H1 (cell line): ENCODE measurements at regions not wholly inside any gene's neighbourhood (a gene's known extent, or its start where the extent isn't known, plus 50 kb on each side); places are given as distances from the start of the nearest gene placed in this dataset.

Source experiments
- CTCF ChIA-PET: fragments of 300-600 bp; sonication (Branson Sonifier 250); formaldehyde crosslinking; loops from one replicate; lab custom pipeline; 2021; ENCODE audit not compliant: partially characterized antibody; lab: Charles Lee
- POLR2A ChIA-PET: fragments of 300-600 bp; sonication (Branson Sonifier 250); formaldehyde crosslinking; loops from one replicate; lab custom pipeline; 2021; ENCODE audit warnings: inconsistent platforms; ENCODE audit not compliant: partially characterized antibody; lab: Charles Lee
- DNase-seq, 2 experiments: peaks; one replicate each; pipeline versions ENCODE4 v3.0.0 to v3.0.0-alpha.2; 2010 to 2022; ENCODE audit warnings: low spot score in 2 of 2, low read depth in 1 of 2, mixed read lengths in 1 of 2
- FAIRE-seq: peaks from 2 replicates; lab custom pipeline; 2011; peaks lifted over from hg19 to GRCh38; lab: Jason Lieb, UNC
- H2AFZ ChIP-seq: 2 replicates; pipeline ENCODE4 v1.8.1; 2012; ENCODE audit warnings: low read length, inconsistent platforms
- H2AK5ac ChIP-seq: 2 replicates; pipeline ENCODE4 v1.6.1; 2013; ENCODE audit warnings: low read depth, low read length
- H2BK120ac ChIP-seq: replicated peaks from 2 replicates; pipeline ENCODE3; 2013; ENCODE audit warnings: low read depth, low read length, inconsistent platforms
- H2BK12ac ChIP-seq: 2 replicates; pipeline ENCODE4 v1.6.1; 2013; ENCODE audit warnings: low read depth, low read length
- H2BK15ac ChIP-seq: 2 replicates; pipeline ENCODE4 v1.6.1; 2013; ENCODE audit warnings: low read length
- H2BK20ac ChIP-seq: 2 replicates; pipeline ENCODE4 v1.6.1; 2013; ENCODE audit warnings: low read length
- H2BK5ac ChIP-seq: 2 replicates; pipeline ENCODE4 v1.6.1; 2013; ENCODE audit warnings: low read depth, low read length
- H3K14ac ChIP-seq: 2 replicates; pipeline ENCODE4 v1.6.1; 2013; ENCODE audit warnings: inconsistent platforms; ENCODE audit not compliant: insufficient read length
- H3K18ac ChIP-seq: 2 replicates; pipeline ENCODE4 v1.6.1; 2013; ENCODE audit warnings: low read length; ENCODE audit errors: extremely low read depth
- H3K23ac ChIP-seq: 2 replicates; pipeline ENCODE4 v1.6.1; 2013; ENCODE audit warnings: inconsistent platforms; ENCODE audit not compliant: insufficient read length
- H3K23me2 ChIP-seq: 2 replicates; pipeline ENCODE4 v1.6.1; 2013; ENCODE audit warnings: low read depth, low read length
- H3K27ac ChIP-seq: 2 replicates; pipeline ENCODE4 v1.6.1; 2011; ENCODE audit warnings: low read depth, low read length, inconsistent platforms
- H3K27me3 ChIP-seq, 4 experiments: replicated peaks in 1 of 4; 1 replicate in 1 of 4; 2 replicates in 3 of 4; pipeline versions ENCODE4 v1.6.1 to v1.8.1; 2011 to 2013; ENCODE audit warnings: low read length in 3 of 4, mild to moderate bottlenecking in 3 of 4, inconsistent platforms in 2 of 4, mixed read lengths in 2 of 4, moderate library complexity in 1 of 4; ENCODE audit not compliant: control insufficient read depth in 3 of 4, insufficient read depth in 3 of 4; ENCODE audit errors: extremely low read depth in 1 of 4
- H3K36me3 ChIP-seq, 4 experiments: 2 replicates each; pipeline versions ENCODE4 v1.6.1 to v1.8.1; 2011 to 2013; ENCODE audit warnings: mild to moderate bottlenecking in 4 of 4, low read length in 3 of 4, moderate library complexity in 2 of 4, control low read depth in 1 of 4, inconsistent platforms in 1 of 4; ENCODE audit not compliant: insufficient read depth in 4 of 4, control insufficient read depth in 2 of 4
- H3K4ac ChIP-seq: replicated peaks from 2 replicates; pipeline ENCODE3; 2013; ENCODE audit warnings: low read length, low read depth, mixed read lengths, inconsistent platforms; ENCODE audit not compliant: insufficient read length
- H3K4me1 ChIP-seq, 4 experiments: replicated peaks in 1 of 4; 1 replicate in 1 of 4; 2 replicates in 3 of 4; pipeline versions ENCODE4 v1.6.1 to v1.8.1; 2011 to 2013; ENCODE audit warnings: low read length in 3 of 4, inconsistent platforms in 2 of 4, mixed read lengths in 1 of 4; ENCODE audit not compliant: insufficient read depth in 4 of 4, control insufficient read depth in 3 of 4
- H3K4me2 ChIP-seq, 2 experiments: 2 replicates each; pipeline versions ENCODE4 v1.6.1 to v1.8.1; 2011 to 2013; ENCODE audit warnings: low read depth in 2 of 2, low read length in 2 of 2, control low read depth in 1 of 2, inconsistent platforms in 1 of 2, mild to moderate bottlenecking in 1 of 2; ENCODE audit not compliant: insufficient read depth in 1 of 2
- H3K4me3 ChIP-seq, 4 experiments: fragments of 200-600, 300-600 bp in 1 of 4; sonication (generic), shearing (Covaris generic), sonication (Bioruptor Twin) in 1 of 4; 2 replicates each; pipeline versions ENCODE4 v1.5.1 to v1.8.1; 2011 to 2016; ENCODE audit warnings: low read length in 4 of 4, low read depth in 3 of 4, control low read depth in 2 of 4, inconsistent platforms in 2 of 4, mild to moderate bottlenecking in 2 of 4, mixed read lengths in 1 of 4, moderate library complexity in 1 of 4; ENCODE audit not compliant: insufficient read depth in 2 of 4; ENCODE audit errors: extremely low read depth in 1 of 4
- H3K56ac ChIP-seq: replicated peaks from 2 replicates; pipeline ENCODE3; 2013; ENCODE audit warnings: low read depth, mild to moderate bottlenecking, mixed read lengths, low read length, inconsistent platforms; ENCODE audit not compliant: insufficient read length
- H3K79me1 ChIP-seq: 2 replicates; pipeline ENCODE4 v1.6.1; 2013; ENCODE audit warnings: low read depth, low read length, control low read depth
- H3K79me2 ChIP-seq, 2 experiments: 2 replicates each; pipeline versions ENCODE4 v1.6.1 to v1.8.1; 2012 to 2013; ENCODE audit warnings: low read length in 2 of 2, mild to moderate bottlenecking in 2 of 2, inconsistent platforms in 1 of 2; ENCODE audit not compliant: insufficient read depth in 2 of 2, control insufficient read depth in 1 of 2
- H3K9ac ChIP-seq, 4 experiments: replicated peaks in 1 of 4; 1 replicate in 1 of 4; 2 replicates in 3 of 4; pipeline versions ENCODE4 v1.6.1 to v1.8.1; 2011 to 2013; ENCODE audit warnings: low read depth in 3 of 4, low read length in 3 of 4, control low read depth in 2 of 4, mild to moderate bottlenecking in 2 of 4, moderate library complexity in 2 of 4, inconsistent platforms in 1 of 4; ENCODE audit errors: extremely low read depth in 1 of 4
- H3K9me3 ChIP-seq, 2 experiments: 2 replicates each; pipeline versions ENCODE4 v1.6.1 to v1.8.1; 2012 to 2013; ENCODE audit warnings: mild to moderate bottlenecking in 2 of 2, moderate library complexity in 2 of 2, control low read depth in 1 of 2, inconsistent platforms in 1 of 2, low read depth in 1 of 2, low read length in 1 of 2, mixed read lengths in 1 of 2; ENCODE audit not compliant: insufficient read depth in 2 of 2
- H4K20me1 ChIP-seq, 2 experiments: replicated peaks in 1 of 2; 2 replicates each; pipeline versions ENCODE3 to v1.8.1; 2011 to 2013; ENCODE audit warnings: inconsistent platforms in 2 of 2, low read length in 2 of 2, mild to moderate bottlenecking in 1 of 2; ENCODE audit not compliant: insufficient read depth in 2 of 2, control insufficient read depth in 1 of 2
- H4K5ac ChIP-seq: 2 replicates; pipeline ENCODE4 v1.6.1; 2013; ENCODE audit warnings: low read length, low read depth, mixed read lengths, inconsistent platforms; ENCODE audit not compliant: insufficient read length
- H4K8ac ChIP-seq: 2 replicates; pipeline ENCODE4 v1.8.0; 2013; ENCODE audit warnings: mild to moderate bottlenecking, moderate library complexity, low read length, inconsistent platforms; ENCODE audit not compliant: insufficient read depth; ENCODE audit errors: extremely low read depth
- H4K91ac ChIP-seq: replicated peaks from 2 replicates; pipeline ENCODE3; 2013; ENCODE audit warnings: low read length, mixed read lengths, inconsistent platforms; ENCODE audit not compliant: insufficient read length
- CBX5 ChIP-seq: fragments of 300-800, 300-1000 bp; sonication (generic); IDR thresholded peaks from 2 replicates; pipeline ENCODE4 v1.7.1; 2016; ENCODE audit warnings: antibody characterized with exemption, low read length, low read depth
- CREB1 ChIP-seq: IDR thresholded peaks from 2 replicates; pipeline ENCODE4 v1.6.1; 2012; ENCODE audit warnings: inconsistent platforms
- KDM5A ChIP-seq: fragments of 200-600 bp; IDR thresholded peaks from 2 replicates; pipeline ENCODE4 v1.7.1; 2012; ENCODE audit warnings: mild to moderate bottlenecking, low read length, inconsistent platforms, mixed read lengths
- SAP30 ChIP-seq: fragments of 300-600 bp; sonication (generic); IDR thresholded peaks from 2 replicates; pipeline ENCODE4 v1.7.1; 2012; ENCODE audit warnings: low read length, moderate library complexity, mild to moderate bottlenecking, inconsistent platforms; ENCODE audit not compliant: insufficient read depth, insufficient replicate concordance
- SIN3A ChIP-seq, 2 experiments: IDR thresholded peaks in 1 of 2; conservative IDR thresholded peaks in 1 of 2; 2 replicates each; pipeline ENCODE4 v1.6.1; 2011 to 2012; ENCODE audit warnings: low read length in 2 of 2, improper control_type of control experiment in 1 of 2, low read depth in 1 of 2, mild to moderate bottlenecking in 1 of 2
- SUZ12 ChIP-seq: fragments of 200-600 bp; sonication (generic); IDR thresholded peaks from 2 replicates; pipeline ENCODE4 v1.6.1; 2012; ENCODE audit warnings: mild to moderate bottlenecking, inconsistent platforms, low read length, moderate library complexity, mixed read lengths
- TBP ChIP-seq: IDR thresholded peaks from 2 replicates; pipeline ENCODE4 v1.6.1; 2011; ENCODE audit warnings: low read depth, low read length, improper control_type of control experiment
- TEAD4 ChIP-seq: IDR thresholded peaks from 2 replicates; pipeline ENCODE4 v1.6.1; 2012; ENCODE audit warnings: low read depth, low read length, inconsistent platforms, mixed read lengths
- whole genome bisulfite sequencing, 2 experiments: shearing (Covaris generic) in 1 of 2; methylation state at CpG; one replicate each; pipeline versions ENCODE4 v1.1.6 to v1.1.7; 2013 to 2015; ENCODE audit warnings: low lambda C conversion rate in 2 of 2, mixed read lengths in 2 of 2, inconsistent platforms in 1 of 2, low coverage in 1 of 2, missing lambda C conversion rate in 1 of 2; ENCODE audit not compliant: insufficient replicate concordance in 2 of 2, insufficient coverage in 1 of 2, insufficient read length in 1 of 2; ENCODE audit errors: extremely low coverage in 1 of 2, missing lambda C conversion rate in 1 of 2; 5-methylcytosine and 5-hydroxymethylcytosine counted together
- TF ChIP-seq, protein P1 (sequence below): IDR thresholded peaks from 2 replicates; pipeline ENCODE4 v1.6.1; 2011; ENCODE audit warnings: low read depth, mild to moderate bottlenecking, low read length; ENCODE audit not compliant: insufficient read depth

DNA sequence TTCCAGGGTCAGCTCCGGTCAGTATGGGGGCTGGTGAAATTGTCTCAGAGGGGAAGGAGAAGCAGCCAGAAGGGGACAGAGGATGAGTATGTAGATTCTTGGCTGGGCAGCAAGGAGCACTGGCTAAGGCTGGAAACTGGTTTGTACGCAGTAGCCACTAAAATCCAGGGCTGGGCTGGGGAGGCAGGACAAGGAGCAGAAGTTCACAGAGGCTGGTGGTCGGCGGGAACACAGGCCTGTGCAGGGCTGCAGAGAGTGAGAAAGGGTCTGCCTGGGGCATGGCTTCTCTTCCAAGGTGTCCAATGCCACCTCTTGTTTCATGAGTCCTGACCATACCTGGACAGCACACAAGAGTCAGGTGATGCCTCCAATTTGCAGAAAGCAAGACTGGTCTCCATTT is 94.4 kb upstream of the HDAC4 start (continued):
- TF ChIP-seq KDM5A = no peak

DNA sequence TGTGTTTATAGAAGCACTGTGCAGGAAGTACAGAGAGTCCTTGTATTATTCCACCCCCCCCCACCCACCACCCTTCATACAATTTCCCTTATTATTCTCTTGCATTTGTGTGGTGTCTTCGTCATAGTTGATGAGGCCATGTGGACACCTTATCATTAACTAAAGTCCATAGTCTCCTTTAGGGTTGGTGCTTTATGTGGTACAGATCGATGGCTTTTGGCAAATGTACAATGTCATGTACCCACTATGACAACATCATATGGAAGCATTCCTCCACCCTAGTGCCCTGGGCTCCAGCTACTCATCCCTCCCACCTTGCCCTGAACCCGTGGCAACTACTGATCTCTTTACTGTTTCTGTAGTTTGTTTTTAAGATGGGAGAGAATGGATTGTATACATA is 93.8 kb upstream of the HDAC4 start:
- H4K5ac ChIP-seq = no peak overlapping the region
- H4K91ac ChIP-seq = no peak overlapping the region
- ChIA-PET CTCF (no interaction called here), POLR2A (no interaction called here)
- H4K8ac ChIP-seq = no peak overlapping the region
- FAIRE-seq (no peak), DNase-seq (no peak)
- H3K9me3 ChIP-seq = peaks cover 0 to 6% of the 10 kb centered on the region in 2 experiments; a peak in 1 of 4 replicates
- no peak overlapping the region for H2BK120ac ChIP-seq
- H2BK20ac ChIP-seq = no peak overlapping the region
- H3K23ac ChIP-seq = no peak overlapping the region
- no peak overlapping the region for H2BK12ac ChIP-seq
- H3K4me2 ChIP-seq = no peak overlapping the region
- no peak overlapping the region for H2AFZ ChIP-seq
- H3K9ac ChIP-seq = no peak overlapping the region
- H3K14ac ChIP-seq = no peak overlapping the region
- no peaks in the 10 kb centered on the region for H3K79me1 ChIP-seq
- no peak overlapping the region for H3K18ac ChIP-seq
- no peak overlapping the region for H3K56ac ChIP-seq
- WGBS, 2 experiments = 85% methylated on average over 3 of the region's 3 CpGs; no CpG with 5 or more reads in 1 of the 2 experiments
- H2BK5ac ChIP-seq = no peak overlapping the region
- H3K4ac ChIP-seq = no peak overlapping the region
- H3K36me3 ChIP-seq = no peaks in the 10 kb centered on the region
- no peaks in the 10 kb centered on the region for H3K4me1 ChIP-seq
- no peaks in the 10 kb centered on the region for H3K27me3 ChIP-seq
- H3K4me3 ChIP-seq = no peak overlapping the region
- no peaks in the 10 kb centered on the region for H4K20me1 ChIP-seq
- H3K23me2 ChIP-seq = peaks cover 3% of the 10 kb centered on the region; the same call in 1 of the 2 replicates
- H3K79me2 ChIP-seq = no peaks in the 10 kb centered on the region
- H2BK15ac ChIP-seq = no peak overlapping the region
- no peak overlapping the region for H2AK5ac ChIP-seq
- H3K27ac ChIP-seq = no peak overlapping the region
- TF ChIP-seq TBP (no peak), KDM5A (no peak), CBX5 (no peak), CREB1 (no peak), TEAD4 (no peak), SIN3A (conservative IDR thresholded peaks at IDR 0.05 in 1 of 2, IDR thresholded peaks at IDR 0.05 in 1 of 2; ENCODE audit: low read depth in 1 of 2, low read length in 2 of 2) (no peak), SAP30 (no peak), SUZ12 (no peak)
- TF ChIP-seq, protein P1, sequence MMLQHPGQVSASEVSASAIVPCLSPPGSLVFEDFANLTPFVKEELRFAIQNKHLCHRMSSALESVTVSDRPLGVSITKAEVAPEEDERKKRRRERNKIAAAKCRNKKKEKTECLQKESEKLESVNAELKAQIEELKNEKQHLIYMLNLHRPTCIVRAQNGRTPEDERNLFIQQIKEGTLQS = no peak
